Endothelial cell of umbilical vein (primary cell): ENCODE measurements at regions not wholly inside any gene's neighbourhood (a gene's known extent, or its start where the extent isn't known, plus 50 kb on each side); places are given as distances from the start of the nearest gene placed in this dataset.

ENCODE experiments used
- BruUV-seq: library from RNA; stranded (reverse); fragments of 400-500 nt; replicated peaks from 2 replicates; lab custom pipeline; 2021; lab: Mats Ljungman, UMichigan
- CTCF ChIA-PET: fragments of 300-600, 350-600 bp; sonication (Branson Sonifier 250); formaldehyde crosslinking; loops from one replicate; lab custom pipeline; 2021; ENCODE audit warnings: antibody characterized with exemption, inconsistent platforms; lab: Charles Lee
- POLR2A ChIA-PET: fragments of 300-600, 350-600 bp; sonication (Branson Sonifier 250); formaldehyde crosslinking; loops from one replicate; lab custom pipeline; 2021; ENCODE audit warnings: antibody characterized with exemption, inconsistent platforms; lab: Charles Lee
- DNase-seq: peaks from one replicate; pipeline ENCODE4 v3.0.0-alpha.2; 2011; ENCODE audit warnings: low read depth, low spot score
- FAIRE-seq: peaks from 2 replicates; lab custom pipeline; 2011; peaks lifted over from hg19 to GRCh38; lab: Jason Lieb, UNC
- H2AFZ ChIP-seq: 2 replicates; pipeline ENCODE4 v1.6.0; 2012; ENCODE audit warnings: low read depth, low read length, control low read depth, inconsistent platforms
- H3K27ac ChIP-seq: 2 replicates; pipeline ENCODE4 v1.5.1; 2011; ENCODE audit warnings: low read depth, mild to moderate bottlenecking, control low read depth, low read length, moderate library complexity; ENCODE audit not compliant: insufficient read depth
- H3K27me3 ChIP-seq, 2 experiments: 2 replicates each; pipeline versions ENCODE4 v1.6.0 to v1.6.1; 2011; ENCODE audit warnings: low read length in 2 of 2, mixed read lengths in 1 of 2; ENCODE audit not compliant: control insufficient read depth in 2 of 2, insufficient read depth in 2 of 2
- H3K36me3 ChIP-seq, 2 experiments: 2 replicates in 1 of 2; 3 replicates in 1 of 2; pipeline ENCODE4 v1.5.1; 2011; ENCODE audit warnings: low read length in 2 of 2, mild to moderate bottlenecking in 1 of 2, moderate library complexity in 1 of 2; ENCODE audit not compliant: control insufficient read depth in 2 of 2, insufficient read depth in 2 of 2; ENCODE audit errors: extremely low read depth in 1 of 2
- H3K4me1 ChIP-seq: 3 replicates; pipeline ENCODE4 v1.5.1; 2011; ENCODE audit warnings: mild to moderate bottlenecking, low read length; ENCODE audit not compliant: control insufficient read depth, insufficient read depth; ENCODE audit errors: extremely low read depth
- H3K4me2 ChIP-seq: 2 replicates; pipeline ENCODE4 v1.6.1; 2011; ENCODE audit warnings: low read length, control low read depth, mixed read lengths; ENCODE audit not compliant: insufficient read depth
- H3K4me3 ChIP-seq, 3 experiments: fragments of 200-600 bp in 1 of 3; sonication (generic), shearing (Covaris generic) in 1 of 3; replicated peaks in 1 of 3; 2 replicates each; pipeline ENCODE4 v1.5.1; 2011 to 2016; ENCODE audit warnings: control low read depth in 3 of 3, low read length in 3 of 3, mild to moderate bottlenecking in 2 of 3, inconsistent platforms in 1 of 3, low read depth in 1 of 3, moderate library complexity in 1 of 3; ENCODE audit not compliant: insufficient read depth in 1 of 3
- H3K79me2 ChIP-seq: 2 replicates; pipeline ENCODE4 v1.6.0; 2012; ENCODE audit warnings: low read length, inconsistent platforms; ENCODE audit not compliant: control insufficient read depth, insufficient read depth
- H3K9ac ChIP-seq: replicated peaks from 2 replicates; pipeline ENCODE3; 2011; ENCODE audit warnings: low read length, control low read depth; ENCODE audit not compliant: insufficient read depth; ENCODE audit errors: extremely low read depth
- H3K9me1 ChIP-seq: replicated peaks from 3 replicates; pipeline ENCODE4 v1.6.0; 2011; ENCODE audit warnings: mild to moderate bottlenecking, low read length; ENCODE audit not compliant: control insufficient read depth, insufficient read depth; ENCODE audit errors: extremely low read depth
- H3K9me3 ChIP-seq: replicated peaks from 2 replicates; pipeline ENCODE4 v1.5.1; 2012; ENCODE audit warnings: low read length, inconsistent platforms; ENCODE audit not compliant: control insufficient read depth, insufficient read depth
- H4K20me1 ChIP-seq: replicated peaks from 2 replicates; pipeline ENCODE3; 2011; ENCODE audit warnings: mild to moderate bottlenecking, low read length; ENCODE audit not compliant: control insufficient read depth, insufficient read depth; ENCODE audit errors: extremely low read depth
- EZH2 ChIP-seq: IDR thresholded peaks from 2 replicates; pipeline ENCODE4 v1.6.1; 2012; ENCODE audit warnings: borderline replicate concordance, low read depth, mild to moderate bottlenecking, moderate library complexity, low read length, inconsistent platforms; ENCODE audit not compliant: severe bottlenecking
- FOS ChIP-seq: IDR thresholded peaks from 2 replicates; pipeline ENCODE4 v1.6.1; 2011; ENCODE audit warnings: mild to moderate bottlenecking, low read length, moderate library complexity, borderline replicate concordance; ENCODE audit not compliant: insufficient read depth
- GATA2 ChIP-seq: IDR thresholded peaks from 2 replicates; pipeline ENCODE4 v1.7.0; 2011; ENCODE audit warnings: low read depth, mild to moderate bottlenecking, moderate library complexity, mixed read lengths, low read length; ENCODE audit not compliant: insufficient read length, insufficient read depth
- JUN ChIP-seq: IDR thresholded peaks from 2 replicates; pipeline ENCODE4 v1.6.1; 2011; ENCODE audit warnings: borderline replicate concordance, low read depth; ENCODE audit not compliant: insufficient read length, insufficient read depth
- MYC ChIP-seq: IDR thresholded peaks from one replicate; pipeline ENCODE4 v1.6.1; 2011; ENCODE audit warnings: mild to moderate bottlenecking, low read depth, low read length
- POLR2A ChIP-seq: IDR thresholded peaks from 2 replicates; pipeline ENCODE4 v1.6.1; 2012; ENCODE audit warnings: low read depth, mild to moderate bottlenecking, control low read depth, low read length
- POLR2AphosphoS5 ChIP-seq: IDR thresholded peaks from 2 replicates; pipeline ENCODE4 v1.6.1; 2012; ENCODE audit warnings: low read depth, mild to moderate bottlenecking, control low read depth, low read length, moderate library complexity; ENCODE audit not compliant: insufficient read depth
- dilution Hi-C: fragments of 300-500 bp; cut with MboI; formaldehyde crosslinking; loops from one replicate; pipeline ENCODE4 v1.15.0; 2019; ENCODE audit warnings: low sequenced_read_pairs; ENCODE audit not compliant: extremely low pct_ligation_motif_present
- intact Hi-C: fragments of 100-400 bp; cut with micrococcal nuclease; formaldehyde crosslinking; loops from one replicate; pipeline ENCODE4 v1.10.0; 2022
- TF ChIP-seq, protein P1 (sequence below), 2 donors: IDR thresholded peaks; 1 replicate in 1 of 2; 2 replicates in 1 of 2; pipeline ENCODE4 v1.5.1; 2011; ENCODE audit warnings: low read length in 2 of 2, mild to moderate bottlenecking in 2 of 2, moderate library complexity in 2 of 2, control low read depth in 1 of 2, inconsistent platforms in 1 of 2, low read depth in 1 of 2; ENCODE audit not compliant: insufficient read depth in 1 of 2; ENCODE audit errors: extremely low read depth in 1 of 2
- TF ChIP-seq, protein P2 (sequence below): IDR thresholded peaks from 2 replicates; pipeline ENCODE4 v1.6.1; 2011; ENCODE audit not compliant: insufficient read depth, insufficient read length

DNA sequence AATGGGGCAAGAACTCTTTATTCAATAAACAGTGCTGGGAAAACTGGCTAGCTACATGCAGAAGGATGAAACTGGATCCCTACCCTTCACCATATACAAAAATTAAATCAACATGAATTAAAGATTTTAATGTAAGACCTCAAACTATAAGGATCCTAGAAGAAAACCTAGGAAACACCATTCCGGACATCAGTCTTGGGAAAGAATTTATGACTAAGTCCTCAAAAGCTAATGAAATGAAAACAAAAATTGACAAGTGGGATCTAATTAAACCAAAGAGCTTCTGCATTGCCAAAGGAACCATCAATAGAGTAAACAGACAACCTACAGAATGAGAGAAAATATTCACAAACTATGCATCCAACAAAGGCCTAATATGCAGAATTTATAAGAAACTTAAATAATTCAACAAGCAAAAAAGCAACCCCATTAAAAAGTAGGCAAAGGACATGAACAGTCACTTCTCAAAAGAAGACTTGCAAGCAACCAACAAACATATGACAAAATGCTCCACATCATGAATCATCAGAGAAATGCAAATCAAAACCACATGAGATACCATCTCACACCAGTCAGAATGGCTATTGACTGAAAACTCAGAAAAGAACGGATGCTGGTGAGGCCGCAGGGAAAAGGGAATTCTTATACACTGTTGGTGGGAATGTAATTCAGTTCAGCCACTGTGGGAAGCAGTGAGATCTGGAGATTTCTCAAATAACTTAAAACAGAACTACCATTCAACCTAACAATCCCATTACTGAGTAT lies 104.3 kb upstream of the MAP3K1 start:
- Histone ChIP-seq H3K9ac (no peak overlapping the region), H3K4me2 (no peak overlapping the region), H2AFZ (no peak overlapping the region), H3K4me3 (no peak overlapping the region), H3K27me3 (peaks cover 5 to 6% of the 10 kb centered on the region in 2 experiments), H3K27ac (no peak overlapping the region), H3K9me1 (no peaks in the 10 kb centered on the region), H3K4me1 (no peaks in the 10 kb centered on the region), H4K20me1 (no peaks in the 10 kb centered on the region), H3K79me2 (no peaks in the 10 kb centered on the region), H3K9me3 (no peaks in the 10 kb centered on the region), H3K36me3 (no peaks in the 10 kb centered on the region)
- intact Hi-C loops (no loop called here), dilution Hi-C loops (no loop called here)
- DNase-seq (no peak), FAIRE-seq (no peak)
- no TSS peak for BruUV-seq
- TF ChIP-seq, protein P1, sequence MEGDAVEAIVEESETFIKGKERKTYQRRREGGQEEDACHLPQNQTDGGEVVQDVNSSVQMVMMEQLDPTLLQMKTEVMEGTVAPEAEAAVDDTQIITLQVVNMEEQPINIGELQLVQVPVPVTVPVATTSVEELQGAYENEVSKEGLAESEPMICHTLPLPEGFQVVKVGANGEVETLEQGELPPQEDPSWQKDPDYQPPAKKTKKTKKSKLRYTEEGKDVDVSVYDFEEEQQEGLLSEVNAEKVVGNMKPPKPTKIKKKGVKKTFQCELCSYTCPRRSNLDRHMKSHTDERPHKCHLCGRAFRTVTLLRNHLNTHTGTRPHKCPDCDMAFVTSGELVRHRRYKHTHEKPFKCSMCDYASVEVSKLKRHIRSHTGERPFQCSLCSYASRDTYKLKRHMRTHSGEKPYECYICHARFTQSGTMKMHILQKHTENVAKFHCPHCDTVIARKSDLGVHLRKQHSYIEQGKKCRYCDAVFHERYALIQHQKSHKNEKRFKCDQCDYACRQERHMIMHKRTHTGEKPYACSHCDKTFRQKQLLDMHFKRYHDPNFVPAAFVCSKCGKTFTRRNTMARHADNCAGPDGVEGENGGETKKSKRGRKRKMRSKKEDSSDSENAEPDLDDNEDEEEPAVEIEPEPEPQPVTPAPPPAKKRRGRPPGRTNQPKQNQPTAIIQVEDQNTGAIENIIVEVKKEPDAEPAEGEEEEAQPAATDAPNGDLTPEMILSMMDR (IDR thresholded peaks at IDR 0.05; ENCODE audit: extremely low read depth in 1 of 2, insufficient read depth in 1 of 2, low read depth in 1 of 2, low read length in 2 of 2), result no peak
- no peak for TF ChIP-seq JUN
- TF ChIP-seq, protein P2, sequence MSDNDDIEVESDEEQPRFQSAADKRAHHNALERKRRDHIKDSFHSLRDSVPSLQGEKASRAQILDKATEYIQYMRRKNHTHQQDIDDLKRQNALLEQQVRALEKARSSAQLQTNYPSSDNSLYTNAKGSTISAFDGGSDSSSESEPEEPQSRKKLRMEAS, result no peak
- TF ChIP-seq FOS, result no peak
- no peak for TF ChIP-seq EZH2
- TF ChIP-seq POLR2AphosphoS5, result no peak
- no peak for TF ChIP-seq POLR2A
- no peak for TF ChIP-seq MYC
- TF ChIP-seq GATA2, result no peak
- ChIA-PET POLR2A (no interaction called here), CTCF (interaction anchor here (0.8 to 1.8 kb wide), 2 partner anchors 9 to 34 kb away, joined by 4 read pairs; no protein-coding TSS in a partner anchor)
